Gastrocnemius medialis (tissue), 4 donors: ENCODE measurements at regions not wholly inside any gene's neighbourhood (a gene's known extent, or its start where the extent isn't known, plus 50 kb on each side); places are given as distances from the start of the nearest gene placed in this dataset.

Experiments
- CTCF ChIP-seq, 5 experiments: fragments of 450-650 bp in 3 of 5; fragments of 200-600 bp in 2 of 5; sonication (generic) in 2 of 5; IDR thresholded peaks in 4 of 5; conservative IDR thresholded peaks in 1 of 5; 1 replicate in 4 of 5; 2 replicates in 1 of 5; pipeline ENCODE4 v1.5.1; 2016 to 2019; ENCODE audit warnings: antibody characterized with exemption in 5 of 5, mild to moderate bottlenecking in 3 of 5, moderate library complexity in 3 of 5
- POLR2A ChIP-seq, 2 donors: fragments of 450-650 bp; IDR thresholded peaks; one replicate each; pipeline ENCODE4 v1.6.1; 2017; ENCODE audit warnings: antibody characterized with exemption in 2 of 2, mild to moderate bottlenecking in 2 of 2, moderate library complexity in 2 of 2

GRCh38 chr6:86871681-86872080 lies 65.6 kb upstream of the HTR1E start:
- no peak for TF ChIP-seq CTCF (IDR thresholded peaks at IDR 0.05 in 4 of 5, conservative IDR thresholded peaks at IDR 0.05 in 1 of 5)
- no peak for TF ChIP-seq POLR2A (IDR thresholded peaks at IDR 0.05)
